ENCODE measurements at regions not wholly inside any gene's neighbourhood (a gene's known extent, or its start where the extent isn't known, plus 50 kb on each side); places are given as distances from the start of the nearest gene placed in this dataset.

DNA sequence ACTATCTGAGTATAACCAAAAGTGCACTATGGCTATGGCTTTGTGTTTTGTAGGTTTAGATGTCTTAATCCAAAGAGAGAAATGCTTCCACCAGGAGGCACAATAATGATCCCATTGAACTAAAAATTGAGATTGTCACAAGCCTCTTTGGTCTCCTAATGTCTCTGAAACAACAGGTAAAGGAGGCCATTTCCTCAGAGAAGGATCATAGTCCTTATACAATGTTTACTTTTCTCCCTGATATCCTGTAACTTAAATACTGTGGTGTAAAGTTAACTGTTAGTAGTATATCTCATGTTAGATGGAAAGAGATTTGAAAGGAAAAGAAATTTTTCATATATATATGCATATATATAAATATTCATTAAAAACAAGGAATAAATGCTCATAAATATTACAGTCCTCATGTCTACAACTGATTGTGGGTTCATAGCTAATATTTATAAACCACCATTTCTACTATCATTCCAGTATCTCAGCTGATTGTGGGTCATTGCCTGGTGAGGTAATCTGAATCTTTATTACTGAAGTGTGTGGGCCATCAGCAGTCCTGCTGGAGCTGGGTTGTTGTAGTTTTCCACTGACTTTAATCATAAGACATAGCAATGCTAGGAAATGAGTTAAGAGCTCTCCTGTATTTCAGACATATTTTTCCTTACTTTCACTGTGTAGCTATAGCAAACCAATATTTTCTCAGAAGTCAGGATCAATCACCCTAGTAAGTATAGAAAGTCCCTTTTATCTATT lies 1230.4 kb downstream of the PCDH18 start:
- H3K27me3 ChIP-seq (ENCODE audit: insufficient read depth, low read length): no peaks in the 10 kb centered on the region
- H3K9me3 ChIP-seq (ENCODE audit: low read length): no peaks in the 10 kb centered on the region
- H3K36me3 ChIP-seq (ENCODE audit: insufficient read depth, low read length): no peaks in the 10 kb centered on the region

DNA sequence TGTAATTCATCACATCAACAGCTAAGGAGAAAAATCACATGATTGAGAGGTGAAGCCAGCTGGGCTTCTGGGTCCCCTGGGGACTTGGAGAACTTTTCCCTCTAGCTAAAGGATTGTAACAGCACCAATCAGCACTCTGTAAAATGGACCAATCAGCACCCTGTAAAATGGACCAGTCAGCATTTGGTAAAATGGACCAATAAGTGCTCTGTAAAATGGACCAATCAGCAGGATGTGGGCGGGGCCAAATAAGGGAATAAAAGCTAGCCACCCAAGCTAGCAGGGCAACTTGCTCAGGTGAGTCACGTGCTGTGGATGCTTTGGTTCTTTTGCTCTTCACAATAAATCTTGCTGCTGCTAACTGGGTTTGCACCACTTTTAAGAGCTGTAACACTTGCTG lies 1248.3 kb downstream of the PCDH18 start:
- Histone ChIP-seq H3K4me3 (ENCODE audit: low read depth, low read length, poor library complexity, severe bottlenecking) (no peak overlapping the region), H4K20me1 (ENCODE audit: insufficient read depth, low read length) (no peaks in the 10 kb centered on the region), H3K27me3 (ENCODE audit: insufficient read depth, low read length) (no peaks in the 10 kb centered on the region), H2AFZ (ENCODE audit: low read length) (no peak overlapping the region), H3K4me2 (ENCODE audit: low read length) (no peak overlapping the region), H3K9ac (ENCODE audit: low read length) (no peak overlapping the region), H3K9me2 (ENCODE audit: low read depth, low read length) (no peaks in the 10 kb centered on the region), H3K9me3 (ENCODE audit: low read length) (no peaks in the 10 kb centered on the region), H3K4me1 (ENCODE audit: insufficient read depth, low read length, severe bottlenecking) (no peaks in the 10 kb centered on the region), H3K79me2 (ENCODE audit: insufficient read depth, low read length) (no peaks in the 10 kb centered on the region), H3K36me3 (ENCODE audit: insufficient read depth, low read length) (no peaks in the 10 kb centered on the region), H3K27ac (ENCODE audit: low read depth, low read length, poor library complexity, severe bottlenecking) (no peak overlapping the region), H3F3A (ENCODE audit: insufficient read depth, low read length) (no peaks in the 10 kb centered on the region)
- no peak for TF ChIP-seq EZH2 (IDR thresholded peaks at IDR 0.05; ENCODE audit: borderline replicate concordance, low read length)
- TF ChIP-seq, protein P1, sequence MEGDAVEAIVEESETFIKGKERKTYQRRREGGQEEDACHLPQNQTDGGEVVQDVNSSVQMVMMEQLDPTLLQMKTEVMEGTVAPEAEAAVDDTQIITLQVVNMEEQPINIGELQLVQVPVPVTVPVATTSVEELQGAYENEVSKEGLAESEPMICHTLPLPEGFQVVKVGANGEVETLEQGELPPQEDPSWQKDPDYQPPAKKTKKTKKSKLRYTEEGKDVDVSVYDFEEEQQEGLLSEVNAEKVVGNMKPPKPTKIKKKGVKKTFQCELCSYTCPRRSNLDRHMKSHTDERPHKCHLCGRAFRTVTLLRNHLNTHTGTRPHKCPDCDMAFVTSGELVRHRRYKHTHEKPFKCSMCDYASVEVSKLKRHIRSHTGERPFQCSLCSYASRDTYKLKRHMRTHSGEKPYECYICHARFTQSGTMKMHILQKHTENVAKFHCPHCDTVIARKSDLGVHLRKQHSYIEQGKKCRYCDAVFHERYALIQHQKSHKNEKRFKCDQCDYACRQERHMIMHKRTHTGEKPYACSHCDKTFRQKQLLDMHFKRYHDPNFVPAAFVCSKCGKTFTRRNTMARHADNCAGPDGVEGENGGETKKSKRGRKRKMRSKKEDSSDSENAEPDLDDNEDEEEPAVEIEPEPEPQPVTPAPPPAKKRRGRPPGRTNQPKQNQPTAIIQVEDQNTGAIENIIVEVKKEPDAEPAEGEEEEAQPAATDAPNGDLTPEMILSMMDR (IDR thresholded peaks at IDR 0.05; ENCODE audit: low read length): no peak

More for the DNA sequence above, 1230.4 kb downstream of the PCDH18 start:
- H3K9me2 ChIP-seq (ENCODE audit: low read depth, low read length): no peaks in the 10 kb centered on the region
- no peaks in the 10 kb centered on the region for H3K4me1 ChIP-seq (ENCODE audit: insufficient read depth, low read length, severe bottlenecking)
- H3K9ac ChIP-seq (ENCODE audit: low read length): no peak overlapping the region
- no peak for TF ChIP-seq EZH2 (IDR thresholded peaks at IDR 0.05; ENCODE audit: borderline replicate concordance, low read length)
- TF ChIP-seq, protein P1 (IDR thresholded peaks at IDR 0.05; ENCODE audit: low read length): no peak
- no peak overlapping the region for H3K4me2 ChIP-seq (ENCODE audit: low read length)
- no peaks in the 10 kb centered on the region for H4K20me1 ChIP-seq (ENCODE audit: insufficient read depth, low read length)
- no peaks in the 10 kb centered on the region for H3K79me2 ChIP-seq (ENCODE audit: insufficient read depth, low read length)
- no peak overlapping the region for H3K4me3 ChIP-seq (ENCODE audit: low read depth, low read length, poor library complexity, severe bottlenecking)
- no peak overlapping the region for H2AFZ ChIP-seq (ENCODE audit: low read length)
- no peak overlapping the region for H3K27ac ChIP-seq (ENCODE audit: low read depth, low read length, poor library complexity, severe bottlenecking)
- no peaks in the 10 kb centered on the region for H3F3A ChIP-seq (ENCODE audit: insufficient read depth, low read length)

DNA sequence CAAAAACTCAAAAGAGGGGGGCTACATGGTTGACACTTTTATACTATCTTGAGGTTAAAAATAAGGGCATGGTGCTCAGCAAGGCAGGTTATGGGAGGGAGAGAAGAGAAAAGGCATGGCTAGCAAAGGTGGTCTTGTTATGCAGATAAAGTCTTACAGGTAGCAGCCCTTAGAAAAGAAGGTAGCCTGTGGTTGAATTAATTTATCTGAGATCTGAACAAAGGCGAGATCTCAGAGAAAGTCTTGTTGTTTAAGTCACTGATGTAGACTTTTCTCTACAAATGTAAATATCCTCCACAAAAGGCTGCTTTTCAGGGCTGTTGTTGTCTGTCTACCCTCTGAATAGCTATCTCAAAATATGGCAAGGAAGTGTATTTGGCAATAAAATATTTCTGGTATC lies 1250.4 kb downstream of the PCDH18 start:
- Histone ChIP-seq H3K9me3 (ENCODE audit: low read length) (no peaks in the 10 kb centered on the region), H3K27me3 (ENCODE audit: insufficient read depth, low read length) (no peaks in the 10 kb centered on the region), H3K27ac (ENCODE audit: low read depth, low read length, poor library complexity, severe bottlenecking) (no peak overlapping the region), H3K4me2 (ENCODE audit: low read length) (no peak overlapping the region), H3F3A (ENCODE audit: insufficient read depth, low read length) (no peaks in the 10 kb centered on the region), H3K79me2 (ENCODE audit: insufficient read depth, low read length) (no peaks in the 10 kb centered on the region), H3K36me3 (ENCODE audit: insufficient read depth, low read length) (no peaks in the 10 kb centered on the region), H3K9ac (ENCODE audit: low read length) (no peak overlapping the region), H3K4me1 (ENCODE audit: insufficient read depth, low read length, severe bottlenecking) (no peaks in the 10 kb centered on the region), H3K9me2 (ENCODE audit: low read depth, low read length) (no peaks in the 10 kb centered on the region), H3K4me3 (ENCODE audit: low read depth, low read length, poor library complexity, severe bottlenecking) (no peak overlapping the region), H2AFZ (ENCODE audit: low read length) (no peak overlapping the region), H4K20me1 (ENCODE audit: insufficient read depth, low read length) (no peaks in the 10 kb centered on the region)
- TF ChIP-seq, protein P1 (IDR thresholded peaks at IDR 0.05; ENCODE audit: low read length): no peak
- TF ChIP-seq EZH2 (IDR thresholded peaks at IDR 0.05; ENCODE audit: borderline replicate concordance, low read length): no peak

Data from OCI-LY1 (cell line).